ENCODE measurements at regions not wholly inside any gene's neighbourhood (a gene's known extent, or its start where the extent isn't known, plus 50 kb on each side); places are given as distances from the start of the nearest gene placed in this dataset.

DNA sequence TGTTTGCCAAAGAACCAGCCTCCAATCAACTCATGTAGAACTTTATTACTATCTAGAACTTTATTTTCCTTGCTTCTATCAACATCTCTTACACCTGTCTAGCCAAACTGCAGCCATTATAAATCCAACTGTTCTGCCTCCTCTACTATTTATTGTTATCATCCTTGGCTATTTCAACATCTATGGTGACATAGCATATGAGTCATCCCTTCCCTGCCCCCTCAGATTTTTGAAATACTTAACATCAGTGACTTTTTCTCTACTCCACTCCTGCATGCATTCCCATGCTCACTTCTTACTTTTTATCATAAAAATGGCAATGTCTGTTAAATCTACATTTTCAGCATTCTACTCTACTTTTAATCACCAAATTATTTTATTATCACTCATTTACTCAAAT lies 544.9 kb upstream of the NEGR1 start (continued):
- TF ChIP-seq, protein P1, sequence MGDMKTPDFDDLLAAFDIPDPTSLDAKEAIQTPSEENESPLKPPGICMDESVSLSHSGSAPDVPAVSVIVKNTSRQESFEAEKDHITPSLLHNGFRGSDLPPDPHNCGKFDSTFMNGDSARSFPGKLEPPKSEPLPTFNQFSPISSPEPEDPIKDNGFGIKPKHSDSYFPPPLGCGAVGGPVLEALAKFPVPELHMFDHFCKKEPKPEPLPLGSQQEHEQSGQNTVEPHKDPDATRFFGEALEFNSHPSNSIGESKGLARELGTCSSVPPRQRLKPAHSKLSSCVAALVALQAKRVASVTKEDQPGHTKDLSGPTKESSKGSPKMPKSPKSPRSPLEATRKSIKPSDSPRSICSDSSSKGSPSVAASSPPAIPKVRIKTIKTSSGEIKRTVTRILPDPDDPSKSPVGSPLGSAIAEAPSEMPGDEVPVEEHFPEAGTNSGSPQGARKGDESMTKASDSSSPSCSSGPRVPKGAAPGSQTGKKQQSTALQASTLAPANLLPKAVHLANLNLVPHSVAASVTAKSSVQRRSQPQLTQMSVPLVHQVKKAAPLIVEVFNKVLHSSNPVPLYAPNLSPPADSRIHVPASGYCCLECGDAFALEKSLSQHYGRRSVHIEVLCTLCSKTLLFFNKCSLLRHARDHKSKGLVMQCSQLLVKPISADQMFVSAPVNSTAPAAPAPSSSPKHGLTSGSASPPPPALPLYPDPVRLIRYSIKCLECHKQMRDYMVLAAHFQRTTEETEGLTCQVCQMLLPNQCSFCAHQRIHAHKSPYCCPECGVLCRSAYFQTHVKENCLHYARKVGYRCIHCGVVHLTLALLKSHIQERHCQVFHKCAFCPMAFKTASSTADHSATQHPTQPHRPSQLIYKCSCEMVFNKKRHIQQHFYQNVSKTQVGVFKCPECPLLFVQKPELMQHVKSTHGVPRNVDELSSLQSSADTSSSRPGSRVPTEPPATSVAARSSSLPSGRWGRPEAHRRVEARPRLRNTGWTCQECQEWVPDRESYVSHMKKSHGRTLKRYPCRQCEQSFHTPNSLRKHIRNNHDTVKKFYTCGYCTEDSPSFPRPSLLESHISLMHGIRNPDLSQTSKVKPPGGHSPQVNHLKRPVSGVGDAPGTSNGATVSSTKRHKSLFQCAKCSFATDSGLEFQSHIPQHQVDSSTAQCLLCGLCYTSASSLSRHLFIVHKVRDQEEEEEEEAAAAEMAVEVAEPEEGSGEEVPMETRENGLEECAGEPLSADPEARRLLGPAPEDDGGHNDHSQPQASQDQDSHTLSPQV (IDR thresholded peaks at IDR 0.05), result no peak

DNA sequence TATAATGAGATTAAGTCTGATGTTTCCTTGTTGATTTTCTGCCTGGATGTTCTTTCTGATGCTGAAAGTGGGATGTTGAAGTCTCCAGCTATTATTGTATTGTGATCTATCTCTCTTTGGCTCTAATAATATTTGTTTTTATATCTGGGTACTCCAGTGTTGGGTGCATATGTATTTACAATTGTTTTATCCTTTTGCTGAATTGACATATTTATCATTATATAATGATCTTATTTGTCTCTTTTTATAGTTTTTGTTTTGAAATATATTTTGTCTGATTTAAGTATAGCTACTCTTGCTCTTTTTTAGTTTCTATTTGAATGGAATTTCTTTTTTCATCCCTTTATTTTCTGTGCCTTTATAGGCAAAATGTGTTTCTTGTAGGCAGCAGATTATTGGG lies 522.2 kb upstream of the NEGR1 start:
- FAIRE-seq, result no peak
- Histone ChIP-seq H2AFZ (ENCODE audit: control insufficient read depth, low read depth, low read length) (no peak overlapping the region), H3K4me2 (ENCODE audit: control insufficient read depth, insufficient read depth) (no peak overlapping the region), H3K4me3 (no peak overlapping the region), H3K27ac (ENCODE audit: control insufficient read depth, insufficient read depth) (no peak overlapping the region), H3K36me3 (ENCODE audit: control insufficient read depth in 2 of 2, insufficient read depth in 2 of 2, low read length in 1 of 2) (no peaks in the 10 kb centered on the region), H3K9ac (ENCODE audit: control insufficient read depth, insufficient read depth, low read length) (no peak overlapping the region), H3K27me3 (replicated peaks in 1 of 2; ENCODE audit: control insufficient read depth in 2 of 2, insufficient read depth in 2 of 2, low read length in 1 of 2) (no peaks in the 10 kb centered on the region), H3K79me2 (ENCODE audit: control insufficient read depth, insufficient read depth, low read length) (no peaks in the 10 kb centered on the region), H4K20me1 (ENCODE audit: control insufficient read depth, insufficient read depth) (no peaks in the 10 kb centered on the region), H3K9me3 (replicated peaks; ENCODE audit: control insufficient read depth, insufficient read depth, low read length) (no peaks in the 10 kb centered on the region), H3K4me1 (ENCODE audit: control insufficient read depth, insufficient read depth, low read length) (no peaks in the 10 kb centered on the region)
- in situ Hi-C loops (cut with MboI), result no loop called here
- intact Hi-C loops (cut with micrococcal nuclease; ENCODE audit: unreplicated experiment), result no loop called here
- ChIA-PET RAD21 (ENCODE audit: unreplicated experiment) (no interaction called here), CTCF (no interaction called here), SMC1A (ENCODE audit: uncharacterized antibody, unreplicated experiment) (no interaction called here), POLR2A (no interaction called here)
- ATAC-seq, result no peak
- BruUV-seq (replicated peaks), result no TSS peak
- no peak for TF ChIP-seq KDM1A (IDR thresholded peaks at IDR 0.05; ENCODE audit: borderline replicate concordance)
- TF ChIP-seq, protein P2, sequence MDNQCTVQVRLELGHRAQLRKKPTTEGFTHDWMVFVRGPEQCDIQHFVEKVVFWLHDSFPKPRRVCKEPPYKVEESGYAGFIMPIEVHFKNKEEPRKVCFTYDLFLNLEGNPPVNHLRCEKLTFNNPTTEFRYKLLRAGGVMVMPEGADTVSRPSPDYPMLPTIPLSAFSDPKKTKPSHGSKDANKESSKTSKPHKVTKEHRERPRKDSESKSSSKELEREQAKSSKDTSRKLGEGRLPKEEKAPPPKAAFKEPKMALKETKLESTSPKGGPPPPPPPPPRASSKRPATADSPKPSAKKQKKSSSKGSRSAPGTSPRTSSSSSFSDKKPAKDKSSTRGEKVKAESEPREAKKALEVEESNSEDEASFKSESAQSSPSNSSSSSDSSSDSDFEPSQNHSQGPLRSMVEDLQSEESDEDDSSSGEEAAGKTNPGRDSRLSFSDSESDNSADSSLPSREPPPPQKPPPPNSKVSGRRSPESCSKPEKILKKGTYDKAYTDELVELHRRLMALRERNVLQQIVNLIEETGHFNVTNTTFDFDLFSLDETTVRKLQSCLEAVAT (IDR thresholded peaks at IDR 0.05), result no peak
- no peak for TF ChIP-seq FOS (IDR thresholded peaks at IDR 0.05; ENCODE audit: borderline replicate concordance, extremely low read depth, insufficient read length)
- no peak for TF ChIP-seq NFYA (IDR thresholded peaks at IDR 0.05; ENCODE audit: borderline replicate concordance, low read depth, low read length)
- TF ChIP-seq PAX5 (IDR thresholded peaks at IDR 0.05; ENCODE audit: borderline replicate concordance, low read depth, low read length), result no peak
- TF ChIP-seq MYC (IDR thresholded peaks at IDR 0.05; ENCODE audit: insufficient read depth, insufficient read length, insufficient replicate concordance, low read length, severe bottlenecking), result no peak
- TF ChIP-seq STAT3 (IDR thresholded peaks at IDR 0.05; ENCODE audit: low read depth, low read length), result no peak
- TF ChIP-seq POU2F2 (IDR thresholded peaks at IDR 0.05; ENCODE audit: borderline replicate concordance, low read depth, low read length), result no peak
- TF ChIP-seq SP1 (IDR thresholded peaks at IDR 0.05; ENCODE audit: low read depth, low read length), result no peak
- DNase-seq (ENCODE audit: low read depth, low spot score), result no peak
